Right lobe of liver (tissue), 4 donors: ENCODE measurements at regions not wholly inside any gene's neighbourhood (a gene's known extent, or its start where the extent isn't known, plus 50 kb on each side); places are given as distances from the start of the nearest gene placed in this dataset.

Experiments used
- POLR2A ChIP-seq: fragments of 450-650 bp; IDR thresholded peaks from one replicate; pipeline ENCODE4 v1.6.1; 2017; ENCODE audit warnings: antibody characterized with exemption, mild to moderate bottlenecking
- TF ChIP-seq, protein P1 (sequence below), 4 donors: fragments of 200-600 bp in 3 of 4; fragments of 450-650 bp in 1 of 4; IDR thresholded peaks; one replicate each; pipeline versions ENCODE4 v1.5.1 to v1.8.0; 2016 to 2022; ENCODE audit warnings: antibody characterized with exemption in 4 of 4, mild to moderate bottlenecking in 2 of 4
- donor health status: DM: no; HTN: no; CAD: no.
- donor health status: DM: no; HTN: no; CAD: no.
- donor health status: DM: no; HTN: yes; CAD: no.

GRCh38 chr2:118536306-118536705 lies 311.1 kb downstream of the EN1 start:
- TF ChIP-seq, protein P1, sequence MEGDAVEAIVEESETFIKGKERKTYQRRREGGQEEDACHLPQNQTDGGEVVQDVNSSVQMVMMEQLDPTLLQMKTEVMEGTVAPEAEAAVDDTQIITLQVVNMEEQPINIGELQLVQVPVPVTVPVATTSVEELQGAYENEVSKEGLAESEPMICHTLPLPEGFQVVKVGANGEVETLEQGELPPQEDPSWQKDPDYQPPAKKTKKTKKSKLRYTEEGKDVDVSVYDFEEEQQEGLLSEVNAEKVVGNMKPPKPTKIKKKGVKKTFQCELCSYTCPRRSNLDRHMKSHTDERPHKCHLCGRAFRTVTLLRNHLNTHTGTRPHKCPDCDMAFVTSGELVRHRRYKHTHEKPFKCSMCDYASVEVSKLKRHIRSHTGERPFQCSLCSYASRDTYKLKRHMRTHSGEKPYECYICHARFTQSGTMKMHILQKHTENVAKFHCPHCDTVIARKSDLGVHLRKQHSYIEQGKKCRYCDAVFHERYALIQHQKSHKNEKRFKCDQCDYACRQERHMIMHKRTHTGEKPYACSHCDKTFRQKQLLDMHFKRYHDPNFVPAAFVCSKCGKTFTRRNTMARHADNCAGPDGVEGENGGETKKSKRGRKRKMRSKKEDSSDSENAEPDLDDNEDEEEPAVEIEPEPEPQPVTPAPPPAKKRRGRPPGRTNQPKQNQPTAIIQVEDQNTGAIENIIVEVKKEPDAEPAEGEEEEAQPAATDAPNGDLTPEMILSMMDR (IDR thresholded peaks at IDR 0.05) = no peak
- no peak for TF ChIP-seq POLR2A
